ENCODE measurements at regions not wholly inside any gene's neighbourhood (a gene's known extent, or its start where the extent isn't known, plus 50 kb on each side); places are given as distances from the start of the nearest gene placed in this dataset.

DNA sequence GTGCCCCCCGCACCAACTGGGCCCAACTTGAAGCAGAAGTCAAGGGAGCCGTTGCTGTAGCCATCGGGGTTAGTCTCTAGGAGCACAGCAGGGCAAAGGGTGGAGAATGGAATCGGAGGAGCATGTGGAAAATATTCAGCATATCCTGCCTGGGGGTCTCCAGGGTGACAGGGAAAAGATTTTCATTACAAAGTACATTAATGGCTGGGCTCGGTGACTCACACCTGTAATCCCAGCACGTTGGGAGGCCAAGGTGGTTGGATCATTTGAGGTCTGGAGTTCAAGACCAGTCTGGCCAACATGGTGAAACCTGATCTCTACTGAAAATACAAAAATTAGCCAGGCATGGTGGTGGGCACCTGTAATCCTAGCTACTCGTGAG lies 53.8 kb upstream of the ABLIM1 start:
- CTCF ChIA-PET, result interaction anchor here (2.7 kb wide), 1 partner anchor 8 kb away, joined by 16 read pairs; no protein-coding TSS in a partner anchor
- Histone ChIP-seq H3K9me3 (ENCODE audit: control insufficient read depth, insufficient read depth, low read depth, low read length) (no peaks in the 10 kb centered on the region), H3K27ac (ENCODE audit: extremely low read depth, low read depth, low read length) (no peak overlapping the region), H3K4me1 (ENCODE audit: control insufficient read depth, insufficient read depth, low read length) (peaks cover 40% of the 10 kb centered on the region), H3K36me3 (ENCODE audit: control insufficient read depth in 2 of 2, insufficient read depth in 1 of 2, low read length in 2 of 2) (no peaks in the 10 kb centered on the region), H3K4me3 (ENCODE audit: low read depth, low read length) (no peak overlapping the region)
- no peak for TF ChIP-seq OVOL3 (tag by site-specific recombination; IDR thresholded peaks at IDR 0.05)
- no peak for TF ChIP-seq PRDM6 (tag by site-specific recombination; IDR thresholded peaks at IDR 0.05)
- no peak for TF ChIP-seq ZFP37 (tag by site-specific recombination; IDR thresholded peaks at IDR 0.05)
- no peak for TF ChIP-seq ZNF473 (tag by site-specific recombination; IDR thresholded peaks at IDR 0.05)
- no peak for TF ChIP-seq ZNF19 (tag by site-specific recombination; IDR thresholded peaks at IDR 0.05; ENCODE audit: low read depth)
- TF ChIP-seq ZNF560 (tag by site-specific recombination; IDR thresholded peaks at IDR 0.05; ENCODE audit: borderline replicate concordance), result no peak
- TF ChIP-seq ZNF670 (tag by site-specific recombination; IDR thresholded peaks at IDR 0.05; ENCODE audit: low read depth), result no peak
- TF ChIP-seq, protein P1, sequence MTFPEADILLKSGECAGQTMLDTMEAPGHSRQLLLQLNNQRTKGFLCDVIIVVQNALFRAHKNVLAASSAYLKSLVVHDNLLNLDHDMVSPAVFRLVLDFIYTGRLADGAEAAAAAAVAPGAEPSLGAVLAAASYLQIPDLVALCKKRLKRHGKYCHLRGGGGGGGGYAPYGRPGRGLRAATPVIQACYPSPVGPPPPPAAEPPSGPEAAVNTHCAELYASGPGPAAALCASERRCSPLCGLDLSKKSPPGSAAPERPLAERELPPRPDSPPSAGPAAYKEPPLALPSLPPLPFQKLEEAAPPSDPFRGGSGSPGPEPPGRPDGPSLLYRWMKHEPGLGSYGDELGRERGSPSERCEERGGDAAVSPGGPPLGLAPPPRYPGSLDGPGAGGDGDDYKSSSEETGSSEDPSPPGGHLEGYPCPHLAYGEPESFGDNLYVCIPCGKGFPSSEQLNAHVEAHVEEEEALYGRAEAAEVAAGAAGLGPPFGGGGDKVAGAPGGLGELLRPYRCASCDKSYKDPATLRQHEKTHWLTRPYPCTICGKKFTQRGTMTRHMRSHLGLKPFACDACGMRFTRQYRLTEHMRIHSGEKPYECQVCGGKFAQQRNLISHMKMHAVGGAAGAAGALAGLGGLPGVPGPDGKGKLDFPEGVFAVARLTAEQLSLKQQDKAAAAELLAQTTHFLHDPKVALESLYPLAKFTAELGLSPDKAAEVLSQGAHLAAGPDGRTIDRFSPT (tag by site-specific recombination; IDR thresholded peaks at IDR 0.05), result no peak
- no peak for TF ChIP-seq ZNF140 (tag by site-specific recombination; IDR thresholded peaks at IDR 0.05)
- TF ChIP-seq GLIS2 (tag by site-specific recombination; IDR thresholded peaks at IDR 0.05), result no peak
- TF ChIP-seq, protein P2, sequence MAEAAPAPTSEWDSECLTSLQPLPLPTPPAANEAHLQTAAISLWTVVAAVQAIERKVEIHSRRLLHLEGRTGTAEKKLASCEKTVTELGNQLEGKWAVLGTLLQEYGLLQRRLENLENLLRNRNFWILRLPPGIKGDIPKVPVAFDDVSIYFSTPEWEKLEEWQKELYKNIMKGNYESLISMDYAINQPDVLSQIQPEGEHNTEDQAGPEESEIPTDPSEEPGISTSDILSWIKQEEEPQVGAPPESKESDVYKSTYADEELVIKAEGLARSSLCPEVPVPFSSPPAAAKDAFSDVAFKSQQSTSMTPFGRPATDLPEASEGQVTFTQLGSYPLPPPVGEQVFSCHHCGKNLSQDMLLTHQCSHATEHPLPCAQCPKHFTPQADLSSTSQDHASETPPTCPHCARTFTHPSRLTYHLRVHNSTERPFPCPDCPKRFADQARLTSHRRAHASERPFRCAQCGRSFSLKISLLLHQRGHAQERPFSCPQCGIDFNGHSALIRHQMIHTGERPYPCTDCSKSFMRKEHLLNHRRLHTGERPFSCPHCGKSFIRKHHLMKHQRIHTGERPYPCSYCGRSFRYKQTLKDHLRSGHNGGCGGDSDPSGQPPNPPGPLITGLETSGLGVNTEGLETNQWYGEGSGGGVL (tag by site-specific recombination; IDR thresholded peaks at IDR 0.05), result no peak
- TF ChIP-seq ZNF549 (tag by site-specific recombination; IDR thresholded peaks at IDR 0.05), result no peak
- TF ChIP-seq WT1 (tag by site-specific recombination; IDR thresholded peaks at IDR 0.05), result no peak
- TF ChIP-seq MEIS1 (CRISPR knock-in tag; IDR thresholded peaks at IDR 0.05; ENCODE audit: borderline replicate concordance), result no peak
- TF ChIP-seq ZNF677 (tag by site-specific recombination; IDR thresholded peaks at IDR 0.05), result no peak
- no peak for TF ChIP-seq TCF7L2 (IDR thresholded peaks at IDR 0.05; ENCODE audit: borderline replicate concordance, low read depth, low read length)
- no peak for TF ChIP-seq FEZF1 (tag by site-specific recombination; IDR thresholded peaks at IDR 0.05)
- no peak for TF ChIP-seq ZNF138 (tag by site-specific recombination; IDR thresholded peaks at IDR 0.05; ENCODE audit: borderline replicate concordance)
- no peak for TF ChIP-seq ZNF530 (tag by site-specific recombination; IDR thresholded peaks at IDR 0.05; ENCODE audit: low read depth)
- POLR2A ChIA-PET, result no interaction called here

DNA sequence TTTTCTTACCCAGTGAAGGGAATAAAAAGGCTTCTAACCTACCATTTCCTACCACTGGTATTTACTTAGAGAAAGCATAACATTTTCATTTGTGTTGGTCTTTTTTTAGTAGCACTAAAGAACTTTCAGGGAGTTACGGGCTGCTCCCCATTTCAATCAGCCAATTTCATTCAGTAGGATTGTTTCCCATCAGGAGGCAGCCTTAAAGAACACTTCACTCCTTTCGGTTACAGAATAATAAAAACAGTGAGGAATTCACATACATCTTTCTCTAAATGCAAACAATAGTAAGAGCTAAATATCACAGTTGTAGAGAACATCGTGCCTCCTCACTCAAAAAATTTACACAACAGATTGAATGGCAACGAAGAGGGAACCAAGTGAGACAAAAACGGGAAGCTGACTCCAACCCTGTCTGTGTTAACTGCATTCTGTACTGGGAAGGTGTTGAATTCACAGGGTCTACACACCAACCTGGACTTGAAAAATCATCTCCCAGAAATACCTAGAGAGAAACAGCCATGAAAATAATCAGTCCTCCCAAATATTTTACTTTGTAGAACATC lies 55.5 kb upstream of the ABLIM1 start:
- POLR2A ChIA-PET, result interaction anchor here (0.6 kb wide), 1 partner anchor 15 kb away, joined by 4 read pairs; no protein-coding TSS in a partner anchor
- peak overlapping the region; percentile 71; the same call in 1 of the 2 replicates for H3K27ac ChIP-seq (ENCODE audit: extremely low read depth, low read depth, low read length)

More for the DNA sequence above, 55.5 kb upstream of the ABLIM1 start:
- H3K36me3 ChIP-seq (ENCODE audit: control insufficient read depth in 2 of 2, insufficient read depth in 1 of 2, low read length in 2 of 2), result no peaks in the 10 kb centered on the region
- no peaks in the 10 kb centered on the region for H3K9me3 ChIP-seq (ENCODE audit: control insufficient read depth, insufficient read depth, low read depth, low read length)
- H3K4me3 ChIP-seq (ENCODE audit: low read depth, low read length), result no peak overlapping the region
- H3K4me1 ChIP-seq (ENCODE audit: control insufficient read depth, insufficient read depth, low read length), result peaks cover 46% of the 10 kb centered on the region
- TF ChIP-seq FEZF1 (tag by site-specific recombination; IDR thresholded peaks at IDR 0.05), result peak; percentile 21; the same call in 1 of the 2 replicates
- TF ChIP-seq SETDB1 (IDR thresholded peaks at IDR 0.05; ENCODE audit: insufficient read length, low read length), result no peak
- 0 out of 2 replicates have a peak, but pooled peaks have one; percentile 11 for TF ChIP-seq PRDM1 (tag by site-specific recombination; IDR thresholded peaks at IDR 0.05)
- TF ChIP-seq WT1 (tag by site-specific recombination; IDR thresholded peaks at IDR 0.05), result peak; percentile 95
- CTCF ChIA-PET, result interaction anchor here (0.6 to 2.7 kb wide), 7 partner anchors 10 to 423 kb away, joined by 3 to 16 read pairs (median 3); no protein-coding TSS in a partner anchor
